ENCODE measurements at regions not wholly inside any gene's neighbourhood (a gene's known extent, or its start where the extent isn't known, plus 50 kb on each side); places are given as distances from the start of the nearest gene placed in this dataset.

DNA sequence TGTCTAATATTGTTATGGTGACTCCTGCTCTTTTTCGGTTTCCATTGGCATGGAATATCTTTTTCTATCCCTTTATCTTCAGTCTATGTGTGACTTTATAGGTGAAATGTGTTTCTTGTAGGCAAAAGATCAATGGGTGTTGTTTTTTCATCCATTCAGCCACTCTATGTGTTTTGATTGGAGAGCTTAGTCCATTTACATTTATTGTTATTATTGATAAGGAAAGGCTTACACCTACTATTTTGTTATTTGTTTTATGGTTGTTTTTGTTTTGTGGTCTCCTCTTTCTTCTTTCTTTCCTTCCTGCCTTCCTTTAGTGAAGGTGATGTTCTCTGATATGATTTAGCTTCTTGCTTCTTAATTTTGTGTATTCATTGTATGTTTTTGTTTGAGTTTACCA, 414.3 kb downstream of the ADRA2A start:
- no peak for DNase-seq (ENCODE audit: insufficient read length, low spot score)
- no peak for FAIRE-seq

DNA sequence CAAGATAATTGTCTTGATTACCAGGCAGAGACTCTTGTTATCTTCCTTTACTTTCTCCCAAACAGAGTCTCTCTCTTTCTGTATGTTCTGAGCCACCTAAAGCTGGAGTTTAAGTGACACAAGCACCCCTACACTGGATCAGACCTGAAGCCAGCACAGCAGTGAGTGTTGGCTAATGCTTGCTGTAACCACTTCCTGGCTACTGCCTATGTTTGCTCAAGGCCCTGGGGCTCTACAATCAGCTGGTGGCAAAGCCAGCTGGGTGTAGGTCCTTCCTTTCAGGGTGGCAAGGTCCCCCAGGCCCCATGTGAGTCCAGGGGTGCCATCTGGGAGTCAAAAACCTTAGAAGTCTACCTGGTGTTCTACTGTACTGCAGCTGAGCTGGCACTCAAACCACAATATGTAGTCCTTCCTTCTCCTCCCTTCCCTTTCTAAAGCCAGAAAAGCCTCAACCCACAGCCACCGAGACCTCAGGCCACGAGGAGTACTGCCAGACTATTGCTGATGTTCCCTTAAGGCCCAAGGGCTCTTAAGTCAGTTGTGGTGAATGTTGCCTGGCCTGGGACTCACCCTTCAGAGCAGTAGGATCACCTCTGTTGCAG, 416.3 kb downstream of the ADRA2A start:
- FAIRE-seq = no peak

DNA sequence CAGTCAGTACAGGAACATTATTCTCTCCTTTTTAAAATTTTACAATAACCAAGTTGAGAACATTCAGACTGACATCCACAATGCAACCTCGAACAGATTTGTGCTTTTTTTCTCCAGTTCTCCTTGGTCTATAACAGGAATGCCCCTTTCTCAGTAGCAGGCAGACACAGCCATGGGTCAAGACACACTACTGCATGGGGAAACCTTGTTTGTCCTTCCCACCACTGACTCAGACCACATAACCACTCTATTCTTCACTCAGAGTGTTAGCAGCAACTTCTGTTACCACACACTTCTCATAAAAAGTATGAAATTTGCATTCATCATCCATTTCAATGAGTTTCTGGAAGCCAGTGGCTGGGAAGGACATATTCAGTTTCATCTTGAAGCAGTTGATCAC, 421.7 kb downstream of the ADRA2A start:
- FAIRE-seq (no peak), DNase-seq (ENCODE audit: insufficient read length, low spot score) (no peak)

More for the DNA sequence above, 416.3 kb downstream of the ADRA2A start:
- no peak for DNase-seq (ENCODE audit: insufficient read length, low spot score)

DNA sequence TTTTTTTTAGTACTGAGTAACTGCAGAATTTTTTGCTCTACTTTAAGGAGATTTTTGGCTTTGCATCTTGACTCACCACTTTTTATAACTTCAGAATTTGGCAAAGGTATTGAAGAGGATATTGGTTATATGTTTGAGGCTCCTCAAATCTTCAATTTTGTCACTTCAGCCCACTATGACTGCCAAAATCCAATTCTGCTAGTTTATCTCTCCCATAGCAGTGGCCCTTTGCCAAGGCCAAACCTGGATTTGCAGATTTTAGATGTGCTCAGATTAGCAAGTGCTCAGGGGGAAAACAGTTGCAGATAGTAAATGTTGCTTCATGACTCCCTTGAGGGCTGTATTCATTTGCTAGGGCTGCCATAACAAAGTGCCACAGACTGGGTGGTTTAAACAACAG, 427.5 kb downstream of the ADRA2A start:
- FAIRE-seq = no peak
- no peak for DNase-seq (ENCODE audit: insufficient read length, low spot score)

DNA sequence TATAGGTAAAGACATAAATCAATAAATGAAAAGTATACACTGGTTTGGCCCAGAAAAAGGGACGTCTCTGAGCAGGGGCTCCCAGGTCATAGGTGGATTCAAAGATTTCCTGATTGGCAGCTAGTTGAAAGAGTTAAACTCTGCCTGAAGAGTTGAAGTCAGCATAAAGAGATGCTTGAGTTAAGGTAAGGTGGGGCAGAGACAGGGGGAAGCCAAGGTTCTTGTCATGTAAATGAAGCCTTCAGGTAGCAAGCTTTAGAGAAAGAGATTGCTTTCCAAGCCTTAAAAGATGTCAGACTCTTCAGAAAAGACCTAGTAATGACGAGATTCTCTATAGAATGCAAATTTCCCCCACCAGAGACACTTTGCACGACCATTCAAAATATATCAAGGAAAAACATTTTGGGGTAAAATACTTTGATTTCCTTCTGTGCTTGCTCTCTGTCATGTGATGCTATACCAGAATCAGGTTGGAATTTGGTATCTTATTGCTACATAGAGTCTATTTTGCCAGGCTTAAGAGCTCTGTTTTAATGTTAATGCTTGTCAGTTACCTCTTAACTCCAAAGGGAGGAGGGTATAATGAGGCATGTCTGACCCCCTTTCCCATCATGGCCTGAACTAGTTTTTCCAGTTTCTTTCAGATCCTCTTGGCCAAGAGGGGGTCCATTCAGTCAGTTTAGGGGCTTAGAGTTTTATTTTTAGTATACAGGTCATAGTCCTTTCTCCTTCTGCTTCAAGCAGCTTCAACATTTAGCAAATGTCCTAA, 429.6 kb downstream of the ADRA2A start:
- FAIRE-seq (no peak), DNase-seq (ENCODE audit: insufficient read length, low spot score) (no peak)

DNA sequence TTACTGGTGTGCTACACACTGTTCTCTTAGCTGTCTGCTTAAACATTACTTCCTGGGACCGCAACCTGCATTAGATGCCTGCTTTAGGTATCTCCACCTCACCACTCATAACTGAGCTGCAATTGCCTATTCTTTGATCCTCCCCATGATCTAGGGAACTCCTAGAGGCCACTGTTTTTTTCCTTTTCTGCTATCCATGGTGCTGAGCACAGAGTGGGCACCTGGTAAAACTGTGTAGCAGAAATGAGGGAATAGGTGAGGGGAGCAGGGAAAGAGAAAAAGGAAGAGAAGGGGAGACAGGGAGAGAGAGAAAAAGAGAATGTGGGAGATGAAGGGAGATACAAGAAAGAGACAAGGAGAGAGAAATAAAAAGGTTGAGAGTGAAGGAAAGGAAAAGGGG, 434.9 kb downstream of the ADRA2A start:
- FAIRE-seq (no peak), DNase-seq (ENCODE audit: insufficient read length, low spot score) (no peak)

DNA sequence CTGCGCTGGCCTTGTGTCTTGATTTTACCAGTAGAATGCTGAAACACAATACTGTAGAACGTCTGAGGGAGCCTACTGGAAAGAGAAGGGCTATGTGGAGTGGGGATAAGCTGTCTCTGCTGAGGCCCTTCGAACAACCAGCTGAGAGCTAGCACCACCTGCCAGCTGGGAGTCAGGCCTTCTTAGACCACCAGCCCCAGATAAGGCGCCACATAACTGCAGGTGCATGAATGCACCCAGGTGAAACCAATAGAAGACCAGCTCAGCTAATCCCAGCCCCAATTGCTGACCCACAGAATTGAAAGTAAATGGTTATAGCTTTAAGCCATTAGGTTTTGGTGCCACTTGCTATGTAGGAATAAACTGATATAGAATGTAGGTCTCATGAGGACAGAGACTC, 438.4 kb downstream of the ADRA2A start:
- FAIRE-seq = no peak

DNA sequence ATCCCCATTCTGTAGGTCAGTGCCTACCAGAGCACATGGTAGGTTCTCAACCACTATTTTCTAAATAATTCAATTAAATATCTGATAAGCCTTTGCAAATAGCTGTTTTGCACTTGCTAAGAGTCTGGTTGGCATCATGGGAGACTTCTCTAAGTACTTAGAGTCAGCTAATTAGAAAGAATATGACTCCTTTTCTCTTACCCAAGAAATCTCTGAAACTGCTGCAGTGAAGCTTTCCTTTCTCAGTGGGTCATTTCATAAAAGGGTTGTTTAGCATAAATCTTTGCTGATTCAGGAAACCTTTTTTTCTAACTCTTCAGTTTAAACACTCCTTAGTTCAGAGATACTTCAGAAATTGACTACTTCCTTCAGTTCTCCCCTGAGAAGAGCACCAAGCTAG, 438.9 kb downstream of the ADRA2A start:
- no peak for DNase-seq (ENCODE audit: insufficient read length, low spot score)
- no peak for FAIRE-seq

More for the DNA sequence above, 438.4 kb downstream of the ADRA2A start:
- DNase-seq (ENCODE audit: insufficient read length, low spot score) = no peak

DNA sequence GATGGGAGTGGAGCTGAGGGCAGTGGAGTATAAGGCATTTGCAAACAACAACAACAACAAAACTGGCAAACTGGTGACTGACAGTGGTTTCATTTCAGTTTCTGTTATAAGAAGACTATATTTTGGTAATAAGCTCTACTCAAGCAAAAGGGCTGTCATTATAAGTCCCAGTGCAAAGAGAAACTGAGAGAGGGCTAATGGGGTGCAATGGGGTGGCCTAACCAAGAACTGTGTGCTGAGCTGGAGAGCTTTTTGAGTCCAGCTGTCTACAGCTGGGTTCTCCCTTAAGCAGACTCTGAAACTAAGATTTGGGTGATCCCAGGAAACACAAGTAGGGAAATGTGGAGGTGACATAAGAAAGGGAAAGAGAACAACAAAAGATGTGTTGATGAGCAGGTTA, 439.3 kb downstream of the ADRA2A start:
- DNase-seq (ENCODE audit: insufficient read length, low spot score) (no peak), FAIRE-seq (no peak)

DNA sequence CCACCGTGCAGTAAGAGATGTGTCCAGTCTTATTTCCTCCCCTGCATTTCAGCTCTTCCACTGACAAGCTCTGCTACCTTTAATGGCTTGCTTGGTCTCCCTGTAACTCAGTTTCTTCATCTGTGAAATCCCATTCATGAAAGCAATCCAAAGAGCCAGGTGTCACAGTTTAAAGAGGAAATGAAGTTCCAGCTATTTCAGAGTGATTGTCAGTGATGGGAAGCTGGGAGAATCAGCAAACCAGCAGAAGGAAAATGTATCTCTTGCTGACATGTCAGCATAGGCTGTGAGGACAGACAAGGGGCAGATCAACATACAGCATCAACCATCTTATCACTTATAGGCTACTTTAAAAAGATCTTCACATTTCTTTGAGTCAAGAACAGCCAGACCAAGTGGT, 445.3 kb downstream of the ADRA2A start:
- FAIRE-seq (no peak), DNase-seq (ENCODE audit: insufficient read length, low spot score) (no peak)

DNA sequence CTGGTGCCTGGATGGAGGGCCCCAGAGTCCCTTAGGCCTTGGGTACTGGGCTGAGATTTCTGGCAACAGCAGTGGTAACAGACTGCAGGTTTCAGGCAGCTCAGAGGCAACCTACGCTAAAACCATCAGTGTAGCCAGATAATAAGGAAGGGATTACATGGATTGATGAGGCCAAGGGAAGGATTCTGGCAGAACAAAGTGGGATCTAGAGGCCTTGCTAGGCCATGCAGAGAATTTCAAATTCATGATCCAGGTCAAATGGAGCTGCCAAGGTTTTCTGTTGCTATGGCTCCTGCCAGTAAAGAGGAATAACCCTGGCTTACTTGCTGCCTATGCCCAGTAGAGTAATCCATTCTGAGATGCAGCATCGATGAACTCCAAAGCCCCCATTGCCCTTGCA, 445.7 kb downstream of the ADRA2A start:
- no peak for DNase-seq (ENCODE audit: insufficient read length, low spot score)
- no peak for FAIRE-seq

DNA sequence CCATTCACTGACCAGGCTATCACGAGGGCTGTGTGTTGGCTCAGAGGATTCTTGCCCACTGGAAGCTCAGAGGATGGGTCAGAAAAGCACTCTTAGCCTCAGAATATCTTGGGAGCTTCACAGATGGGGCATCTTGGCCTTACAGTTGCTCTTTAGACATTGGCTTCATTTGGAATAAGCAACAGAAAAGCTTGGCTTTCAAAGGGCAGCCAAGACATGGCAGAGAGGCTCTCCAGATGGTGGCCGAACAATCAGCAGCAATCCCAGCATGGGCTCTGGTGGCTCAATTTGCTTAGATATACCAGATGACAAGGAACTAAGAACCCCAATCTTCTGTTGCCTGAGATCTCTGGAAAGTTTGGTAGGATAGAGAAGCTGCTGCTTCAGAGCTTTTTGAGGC, 446.2 kb downstream of the ADRA2A start:
- DNase-seq (ENCODE audit: insufficient read length, low spot score) = no peak
- FAIRE-seq = no peak

DNA sequence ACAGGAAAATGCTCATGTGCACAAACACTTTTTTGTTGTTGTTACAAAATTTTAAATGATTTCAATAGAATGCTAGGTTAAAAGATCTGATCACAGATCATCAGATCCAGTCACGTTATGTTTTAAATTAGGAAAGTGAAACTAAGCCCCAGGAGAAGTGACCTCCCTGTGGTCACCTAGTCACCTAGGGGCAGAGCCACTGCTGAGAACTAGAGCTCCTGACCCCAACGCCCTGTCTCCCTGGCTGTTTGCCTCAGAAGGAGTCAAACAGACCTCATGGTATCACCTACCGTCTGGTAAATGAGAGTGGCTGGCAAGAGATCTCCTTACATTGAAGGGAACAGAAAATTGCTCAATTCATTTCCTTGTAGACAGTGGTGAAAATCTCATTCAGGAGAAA, 447.3 kb downstream of the ADRA2A start:
- DNase-seq (ENCODE audit: insufficient read length, low spot score) (no peak), FAIRE-seq (no peak)

DNA sequence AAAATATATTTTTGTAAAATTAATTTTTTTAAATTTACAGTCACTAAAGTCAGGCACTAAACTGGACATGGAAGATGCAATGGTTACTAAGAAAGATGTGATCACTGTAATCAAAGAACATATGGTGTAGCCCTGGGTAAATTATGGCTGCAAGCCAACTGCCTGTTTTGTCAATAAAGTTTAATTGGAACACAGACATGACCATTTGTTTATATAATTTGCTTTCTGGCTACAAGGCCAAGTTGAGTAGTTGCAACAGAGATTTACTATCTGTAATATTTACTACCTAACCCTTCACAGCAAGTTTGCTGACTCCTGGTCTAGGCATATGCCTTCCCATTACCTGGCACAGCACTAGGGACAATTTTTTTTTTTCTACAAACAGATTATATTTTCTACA, 448.9 kb downstream of the ADRA2A start:
- DNase-seq (ENCODE audit: insufficient read length, low spot score) = no peak
- no peak for FAIRE-seq

DNA sequence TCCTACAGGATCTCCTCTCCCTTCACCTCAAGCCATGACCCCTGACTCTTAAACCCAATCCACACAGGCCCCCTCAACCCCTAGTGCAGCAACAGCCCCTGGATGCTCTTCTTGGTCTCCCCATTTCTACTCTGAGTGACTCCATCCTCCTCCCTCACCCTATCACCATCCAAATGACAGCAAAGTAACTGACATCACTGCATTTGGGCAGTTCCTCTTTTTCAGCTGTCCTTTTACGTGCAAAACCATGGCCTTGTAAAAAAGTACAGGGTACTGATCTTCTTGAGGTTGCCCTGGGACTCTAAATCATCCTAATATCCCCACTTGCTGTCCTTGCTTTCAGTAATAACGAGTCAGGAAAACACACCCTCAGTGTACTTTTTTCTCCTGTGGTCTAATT, 454.9 kb downstream of the ADRA2A start:
- FAIRE-seq (no peak), DNase-seq (ENCODE audit: insufficient read length, low spot score) (no peak)

DNA sequence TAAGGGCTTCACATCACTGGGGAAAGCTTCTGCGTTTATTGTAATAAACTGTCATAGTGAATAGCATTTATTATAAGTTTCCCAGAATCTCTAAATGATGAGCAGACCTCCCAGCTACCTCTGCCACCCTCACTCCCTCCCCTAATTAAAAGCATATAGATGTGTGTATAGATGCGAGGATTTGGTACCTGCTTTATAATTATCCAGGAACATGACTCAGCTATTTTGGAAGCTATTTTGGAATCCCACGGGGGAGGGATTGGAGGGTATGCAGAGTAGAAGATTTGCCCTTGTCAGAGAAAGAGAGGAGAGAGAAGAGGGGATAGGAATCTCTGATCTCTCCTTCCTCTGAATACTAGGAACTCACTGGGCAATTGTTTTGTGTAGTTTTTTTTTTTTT, 455.3 kb downstream of the ADRA2A start:
- no peak for FAIRE-seq
- DNase-seq (ENCODE audit: insufficient read length, low spot score) = no peak

DNA sequence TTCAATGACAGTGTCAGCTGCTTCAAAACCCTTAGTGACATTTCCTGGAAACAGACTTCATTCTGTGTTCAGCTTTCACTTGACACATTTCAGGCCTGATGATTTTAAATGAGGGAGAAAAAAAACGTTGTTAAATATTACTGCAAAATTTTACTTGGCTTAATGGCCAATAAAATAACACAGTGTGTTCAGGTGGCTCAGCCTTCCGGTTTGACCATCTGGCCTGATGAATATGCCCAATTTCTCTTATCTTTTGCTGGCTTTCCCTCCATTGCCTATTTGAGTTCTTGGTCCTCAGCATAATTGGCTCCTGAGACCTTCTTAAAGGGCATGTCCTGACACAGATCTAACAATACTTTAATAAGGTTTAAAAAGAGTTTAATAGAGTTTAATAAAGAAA, 462.4 kb downstream of the ADRA2A start:
- no peak for FAIRE-seq
- no peak for DNase-seq (ENCODE audit: insufficient read length, low spot score)

DNA sequence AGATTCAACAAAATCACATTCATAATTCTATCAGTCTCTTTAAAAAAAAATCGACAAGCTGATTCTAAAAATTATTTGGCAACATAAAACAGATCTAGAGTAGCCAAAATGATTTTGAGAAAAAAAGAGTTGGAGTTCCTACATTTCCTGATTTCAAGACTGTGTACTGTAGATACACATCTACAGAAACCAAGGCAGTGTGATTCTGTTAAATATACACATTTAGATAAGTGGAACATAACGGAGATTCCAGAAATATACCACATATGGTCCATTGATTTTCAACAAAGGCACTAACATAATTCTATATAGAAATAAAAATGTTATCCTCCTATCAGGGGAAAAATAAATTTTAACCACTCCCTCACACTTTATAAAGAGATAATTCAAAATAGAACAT, 467.0 kb downstream of the ADRA2A start:
- no peak for FAIRE-seq

DNA sequence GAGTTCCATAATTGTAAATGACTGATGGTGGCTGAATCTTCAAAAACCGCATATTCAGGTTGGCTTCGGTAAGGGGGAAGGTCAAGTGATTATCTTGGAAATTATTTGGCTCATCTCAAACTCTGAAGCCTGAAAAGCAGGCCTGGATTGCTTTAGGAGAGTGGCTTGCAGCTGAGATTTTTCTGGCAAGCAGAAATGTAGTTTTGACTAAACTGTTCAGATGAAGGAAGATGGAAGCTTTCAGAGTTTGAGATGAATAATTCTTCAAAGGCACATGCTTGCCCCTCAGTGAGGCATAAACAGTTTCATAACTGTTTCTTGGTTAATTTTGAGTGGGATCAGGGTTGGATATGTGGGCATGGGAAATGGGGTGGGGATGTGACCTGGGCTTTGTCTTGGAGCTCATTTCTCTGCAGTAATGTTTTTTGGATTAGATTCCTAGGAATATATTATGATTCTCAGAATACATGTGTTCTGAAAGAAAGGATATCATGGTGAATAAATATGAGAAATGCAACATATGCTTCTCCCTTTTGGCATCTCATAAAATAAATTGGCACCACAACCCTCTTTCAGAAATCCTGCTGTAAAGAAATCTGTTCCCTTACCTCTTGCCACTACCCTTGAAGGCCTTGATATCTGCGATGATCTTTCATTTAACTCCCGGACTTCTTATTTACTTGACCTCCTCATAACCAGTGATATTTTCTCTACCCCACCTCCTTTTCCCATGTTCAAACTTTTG, 469.2 kb downstream of the ADRA2A start:
- DNase-seq (ENCODE audit: insufficient read length, low spot score) (no peak), FAIRE-seq (no peak)

More for the DNA sequence above, 467.0 kb downstream of the ADRA2A start:
- DNase-seq (ENCODE audit: insufficient read length, low spot score) = no peak

DNA sequence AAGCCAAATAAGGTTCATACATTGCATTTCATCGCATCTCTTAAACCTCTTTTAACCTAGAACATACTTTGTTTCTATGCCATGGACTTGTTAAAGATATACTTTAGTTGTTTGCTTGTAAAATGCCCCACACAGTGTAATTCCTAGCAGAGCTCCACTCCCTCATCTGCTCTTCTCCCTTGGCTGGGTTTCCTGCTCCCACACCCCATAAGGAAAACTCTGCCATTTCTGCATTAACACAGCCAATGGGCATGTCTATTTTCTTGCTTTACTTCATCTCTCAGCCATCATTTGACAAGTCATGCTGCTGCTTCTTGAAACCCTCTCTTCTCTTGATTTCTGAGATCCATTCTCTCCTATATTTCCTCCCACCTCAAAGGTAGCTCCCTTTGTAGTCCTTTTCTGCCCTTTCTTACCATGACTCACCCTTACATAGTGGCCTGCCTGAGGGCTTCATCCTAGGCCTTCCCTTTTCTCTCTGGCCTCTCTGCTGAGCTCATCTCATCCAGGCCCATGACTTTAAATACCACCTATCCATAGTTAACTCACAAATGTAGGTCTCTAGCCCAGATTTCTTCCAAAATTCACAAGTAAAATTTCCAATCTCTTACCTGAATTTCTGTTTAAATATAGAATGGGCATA, 471.4 kb downstream of the ADRA2A start:
- FAIRE-seq (no peak), DNase-seq (ENCODE audit: insufficient read length, low spot score) (no peak)

DNA sequence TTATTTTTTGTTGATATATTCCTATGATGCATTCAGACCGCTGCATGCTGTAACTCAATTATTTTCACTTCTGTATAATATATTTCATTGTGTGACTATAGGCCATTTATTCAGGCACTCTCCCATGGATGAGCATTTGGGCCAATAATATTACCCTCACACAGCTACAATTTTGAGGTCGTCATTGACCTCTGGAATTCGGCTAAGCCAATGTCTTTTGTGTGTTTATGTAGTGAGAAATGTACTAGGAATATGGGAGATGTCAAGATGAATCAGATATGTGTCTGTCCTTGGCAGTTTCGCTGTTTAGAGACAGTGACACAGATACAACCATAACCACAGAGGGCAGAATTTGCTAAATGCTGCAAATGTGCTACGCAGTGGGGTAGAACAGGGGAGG, 474.2 kb downstream of the ADRA2A start:
- FAIRE-seq (no peak), DNase-seq (ENCODE audit: insufficient read length, low spot score) (no peak)

Measured in GM19239 (cell line).